Panc1 (cell line): ENCODE measurements at regions not wholly inside any gene's neighbourhood (a gene's known extent, or its start where the extent isn't known, plus 50 kb on each side); places are given as distances from the start of the nearest gene placed in this dataset.

Experiments used
- CTCF ChIP-seq: fragments of 450-650 bp; IDR thresholded peaks from 2 replicates; pipeline ENCODE4 v1.5.1; 2017; ENCODE audit warnings: mild to moderate bottlenecking
- POLR2AphosphoS5 ChIP-seq: IDR thresholded peaks from 2 replicates; pipeline ENCODE4 v1.6.1; 2012; ENCODE audit warnings: mild to moderate bottlenecking, low read depth, low read length, moderate library complexity
- REST ChIP-seq, 2 experiments: IDR thresholded peaks; 2 replicates each; pipeline ENCODE4 v1.6.1; 2011 to 2012; ENCODE audit warnings: low read depth in 2 of 2, control low read depth in 1 of 2, low read length in 1 of 2, mild to moderate bottlenecking in 1 of 2, moderate library complexity in 1 of 2; ENCODE audit not compliant: insufficient read depth in 1 of 2
- SIN3A ChIP-seq: IDR thresholded peaks from 2 replicates; pipeline ENCODE4 v1.6.1; 2012; ENCODE audit warnings: low read depth, mild to moderate bottlenecking, low read length, moderate library complexity, borderline replicate concordance; ENCODE audit not compliant: insufficient read depth
- TCF7L2 ChIP-seq: IDR thresholded peaks from 2 replicates; pipeline ENCODE4 v1.6.1; 2011; ENCODE audit warnings: mild to moderate bottlenecking, low read depth, low read length, inconsistent platforms

- TF ChIP-seq CTCF (no peak), REST (IDR thresholded peaks at IDR 0.05; ENCODE audit: insufficient read depth in 1 of 2, low read depth in 2 of 2, low read length in 1 of 2) (no peak), POLR2AphosphoS5 (no peak), SIN3A (no peak), TCF7L2 (no peak)
These were observed 52.3 kb upstream of the GALNT15 start for GRCh38 chr3:16122155-16122554.
